ENCODE measurements at regions not wholly inside any gene's neighbourhood (a gene's known extent, or its start where the extent isn't known, plus 50 kb on each side); places are given as distances from the start of the nearest gene placed in this dataset.
"Not testable (repeated sequence)": the region's sequence is repeated elsewhere in the genome, so short reads cannot be mapped to it uniquely, and the experiment has no call there.

DNA sequence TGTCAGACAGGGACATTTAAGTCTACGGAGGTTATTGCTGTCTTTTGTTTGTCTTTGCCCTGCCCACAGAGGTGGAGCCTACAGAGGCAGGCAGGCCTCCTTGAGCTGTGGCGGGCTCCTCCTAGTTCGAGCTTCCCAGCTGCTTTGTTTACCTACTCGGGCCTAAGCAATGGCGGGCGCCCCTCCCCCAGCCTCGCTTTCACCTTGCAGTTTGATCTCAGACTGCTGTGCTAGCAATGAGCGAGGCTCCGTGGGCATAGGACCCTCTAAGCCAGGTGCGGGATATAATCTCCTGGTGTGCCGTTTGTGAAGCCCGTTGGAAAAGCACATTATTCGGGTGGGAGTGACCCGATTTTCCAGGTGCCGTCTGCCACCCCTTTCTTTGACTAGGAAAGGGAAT, 125.0 kb downstream of the PRL start:
- DNase-seq: not testable (repeated sequence)

DNA sequence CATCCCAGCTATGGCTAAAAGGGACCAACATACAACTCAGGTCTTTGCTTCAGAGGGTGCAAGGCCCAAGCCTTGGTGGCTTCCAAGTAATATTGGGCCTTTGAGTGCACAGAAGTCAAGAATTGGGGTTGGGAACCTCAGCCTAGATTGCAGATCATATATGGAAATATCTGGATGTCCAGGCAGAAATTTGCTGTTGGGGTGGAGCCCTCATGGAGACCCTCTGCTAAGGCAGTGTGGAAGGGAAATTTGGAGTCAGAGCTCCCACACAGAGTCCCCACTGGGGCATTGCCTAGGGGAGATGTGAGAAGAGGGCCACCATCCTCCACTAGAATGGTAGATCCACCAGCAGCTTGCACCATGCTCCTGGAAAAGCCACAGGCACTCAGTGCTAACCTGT, 123.5 kb downstream of the PRL start:
- DNase-seq: no peak

DNA sequence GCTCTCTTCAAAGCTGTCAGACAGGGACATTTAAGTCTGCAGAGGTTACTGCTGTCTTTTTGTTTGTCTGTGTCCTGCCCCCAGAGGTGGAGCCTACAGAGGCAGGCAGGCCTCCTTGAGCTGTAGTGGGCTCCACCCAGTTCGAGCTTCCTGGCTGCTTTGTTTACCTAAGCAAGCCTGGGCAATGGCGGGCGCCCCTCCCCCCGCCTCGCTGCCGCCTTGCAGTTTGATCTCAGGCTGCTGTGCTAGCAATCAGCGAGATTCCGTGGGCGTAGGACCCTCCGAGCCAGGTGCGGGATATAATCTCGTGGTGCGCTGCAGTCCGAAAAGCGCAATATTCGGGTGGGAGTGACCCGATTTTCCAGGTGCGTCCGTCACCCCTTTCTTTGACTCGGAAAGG, 116.6 kb downstream of the PRL start:
- DNase-seq: not testable (repeated sequence)

GRCh38 chr6:22184371-22184770, 112.5 kb downstream of the PRL start:
- no peak for DNase-seq

DNA sequence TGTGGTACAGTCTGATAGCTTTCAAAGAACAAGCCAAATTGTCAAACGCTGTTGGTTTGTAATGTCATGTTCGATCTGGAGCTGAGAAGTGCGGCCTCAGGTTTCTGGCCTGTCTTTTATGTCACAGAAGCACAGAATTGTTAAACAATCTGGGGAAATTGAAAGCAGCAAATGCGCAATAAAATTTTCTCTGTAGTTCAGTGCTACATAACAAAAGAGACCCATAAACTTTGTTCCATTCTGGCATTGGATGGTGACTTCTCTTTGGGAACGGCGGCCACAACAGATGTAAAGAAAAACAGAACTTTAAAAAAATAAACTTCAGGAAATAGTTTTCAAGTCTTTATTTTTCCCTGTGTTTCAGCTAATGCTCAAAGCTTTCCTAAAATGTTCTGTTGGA, 106.9 kb downstream of the PRL start:
- no peak for DNase-seq

DNA sequence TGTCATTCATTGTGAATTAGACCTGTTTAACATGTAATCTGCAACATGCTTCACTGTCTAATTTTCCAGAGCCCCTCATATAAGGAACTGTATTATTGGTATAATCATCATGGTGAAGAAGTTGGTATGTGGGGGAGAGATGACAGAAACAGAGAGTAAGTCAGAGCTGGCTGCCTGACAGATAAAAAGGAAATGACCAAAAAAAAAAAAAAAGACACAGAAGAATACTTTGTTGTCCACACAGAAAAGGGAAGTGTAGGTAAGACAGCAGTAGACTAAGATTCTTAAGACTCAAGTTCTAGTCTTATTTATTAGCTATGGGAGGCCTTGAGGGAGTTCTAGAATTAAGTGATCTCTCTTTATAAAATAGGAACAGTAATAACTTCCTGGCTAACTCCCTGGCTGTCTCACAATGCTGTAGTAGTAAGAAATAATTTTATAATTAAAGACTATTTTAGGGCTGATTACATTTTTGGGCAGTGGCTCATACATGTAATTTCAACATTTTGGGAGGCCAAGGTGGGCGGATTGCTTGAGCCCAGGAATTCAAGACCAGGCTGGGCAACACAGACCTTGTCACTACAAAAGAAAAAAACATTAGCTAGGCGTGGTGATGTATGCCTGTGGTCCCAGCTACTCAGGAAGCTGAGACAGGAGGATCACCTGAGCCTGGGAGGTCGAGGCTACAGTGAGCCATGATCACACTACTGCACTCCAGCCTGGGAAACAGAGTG, 102.5 kb downstream of the PRL start:
- no peak for DNase-seq

DNA sequence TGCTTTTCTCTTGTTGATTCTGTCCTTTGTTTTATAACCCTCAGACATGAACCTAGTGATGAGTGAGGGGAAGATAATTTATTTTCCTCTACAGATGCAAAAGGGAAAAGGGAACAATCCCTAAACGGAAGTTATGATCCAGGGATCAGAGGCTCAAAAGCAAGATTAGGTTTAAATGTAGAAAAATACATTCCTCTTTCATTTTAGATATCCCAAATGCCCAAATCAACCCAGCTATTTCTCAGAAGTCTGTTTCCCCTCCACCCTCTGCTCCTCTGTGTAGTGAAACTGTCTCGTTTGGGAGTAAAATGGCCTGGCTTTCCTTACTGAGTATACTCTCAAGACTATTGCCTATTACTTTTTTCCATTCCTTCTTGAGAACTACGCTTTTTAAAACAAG, 97.1 kb downstream of the PRL start:
- no peak for DNase-seq

GRCh38 chr6:22204153-22204552, 92.7 kb downstream of the PRL start:
- no peak for DNase-seq

GRCh38 chr6:22205266-22205665, 91.6 kb downstream of the PRL start:
- no peak for DNase-seq

GRCh38 chr6:22206106-22206505, 90.7 kb downstream of the PRL start:
- DNase-seq: no peak

DNA sequence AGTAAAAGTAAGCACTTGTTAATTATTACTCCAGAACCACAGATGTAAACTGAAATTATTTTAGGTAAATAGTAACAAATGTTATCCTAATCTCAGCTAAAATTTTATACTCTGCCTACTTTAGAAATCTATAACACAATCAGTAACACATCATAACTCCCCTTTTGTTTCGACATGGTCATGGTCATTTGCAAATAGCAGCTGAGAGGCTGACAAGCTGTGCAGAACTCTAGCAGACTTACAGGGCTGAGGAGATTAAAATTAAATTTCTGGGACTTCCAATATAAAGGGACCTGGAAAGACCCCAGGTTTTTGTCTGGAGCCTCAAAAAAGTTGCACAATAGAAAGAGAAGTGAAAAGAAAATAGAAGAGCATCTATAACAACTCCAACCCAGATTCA, 88.8 kb downstream of the PRL start:
- no peak for DNase-seq

DNA sequence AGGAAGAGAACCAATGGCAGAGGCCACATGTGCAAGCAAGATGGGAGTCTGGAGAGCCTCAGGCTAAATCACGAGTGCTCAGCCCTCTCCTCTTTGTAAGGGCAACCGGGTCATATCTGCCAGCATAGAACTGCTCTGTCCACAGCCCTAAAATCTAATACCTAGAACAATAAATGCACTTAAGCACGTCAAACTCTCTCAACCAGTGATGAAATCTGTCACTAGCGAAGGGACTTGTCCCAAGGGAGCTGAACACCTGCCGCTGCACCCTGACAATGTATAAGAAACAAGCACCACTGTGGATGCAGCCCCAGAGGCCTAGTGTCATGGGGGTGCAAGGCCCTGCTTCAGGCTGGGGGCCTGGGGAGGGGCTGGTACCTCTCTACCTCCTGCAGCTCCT, 82.5 kb downstream of the PRL start:
- DNase-seq: no peak

DNA sequence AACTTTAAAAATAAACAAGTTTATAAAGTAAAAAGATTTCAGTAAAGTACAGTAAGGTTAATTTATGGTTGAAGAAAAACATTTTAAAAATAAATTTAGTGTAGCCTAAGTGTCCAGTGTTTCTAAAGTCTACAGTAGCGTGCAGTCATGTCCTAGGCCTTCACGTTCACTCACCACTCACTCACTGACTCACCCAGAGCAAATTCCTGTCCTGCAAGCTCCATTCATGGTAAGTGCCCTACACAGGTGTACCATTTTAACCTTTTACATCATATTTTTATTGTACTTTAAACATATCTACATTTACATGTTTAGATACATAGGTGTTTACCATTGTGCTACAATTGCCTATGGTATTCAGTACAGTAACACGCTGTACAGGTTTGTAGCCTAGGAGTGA, 81.4 kb downstream of the PRL start:
- DNase-seq: not testable (repeated sequence)

- no peak for DNase-seq
Measured at GRCh38 chr6:22218410-22218809, 78.4 kb downstream of the PRL start.

GRCh38 chr6:22219925-22220324, 76.9 kb downstream of the PRL start:
- no peak for DNase-seq

DNA sequence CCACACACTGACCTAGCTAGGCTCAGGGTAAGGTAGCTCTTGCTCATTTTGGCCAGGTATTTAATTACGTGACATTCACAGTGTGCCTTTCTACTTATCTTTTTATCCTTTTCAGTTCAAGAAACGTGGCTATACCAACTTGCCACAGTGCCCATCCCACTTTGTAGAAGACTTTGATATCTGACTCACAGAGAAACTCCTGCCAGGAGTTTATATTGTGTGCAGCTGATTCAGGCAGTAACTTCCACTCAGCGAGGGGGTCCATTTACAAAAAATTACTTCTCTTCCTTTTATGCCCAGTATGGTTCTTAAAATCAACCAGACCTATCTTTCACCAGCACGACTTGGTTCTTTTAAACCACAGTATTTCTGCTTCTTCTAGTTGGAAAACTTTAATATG, 75.6 kb downstream of the PRL start:
- no peak for DNase-seq

DNA sequence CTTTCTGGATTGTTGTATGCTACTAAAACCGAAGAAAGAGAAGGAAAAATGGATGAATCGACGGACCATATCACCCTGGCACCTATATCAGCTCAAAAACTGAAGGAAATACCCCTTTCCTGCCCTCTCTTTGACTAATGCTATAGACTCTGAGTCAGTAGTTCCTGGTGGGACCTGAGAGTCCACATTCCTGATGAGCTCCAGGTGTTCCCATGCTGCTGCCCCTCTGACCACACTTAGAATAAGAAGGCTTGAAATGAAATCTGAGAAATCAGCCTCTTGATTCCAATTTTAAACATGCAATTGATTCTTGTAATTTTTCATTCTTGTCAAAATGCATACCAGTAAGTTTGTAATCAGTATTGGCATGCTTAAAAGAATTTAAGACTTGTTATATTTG, 75.2 kb downstream of the PRL start:
- DNase-seq: no peak

- no peak for DNase-seq
Measured at GRCh38 chr6:22222469-22222868, 74.4 kb downstream of the PRL start.

GRCh38 chr6:22227824-22228610, 68.8 kb downstream of the PRL start:
- DNase-seq: no peak

DNA sequence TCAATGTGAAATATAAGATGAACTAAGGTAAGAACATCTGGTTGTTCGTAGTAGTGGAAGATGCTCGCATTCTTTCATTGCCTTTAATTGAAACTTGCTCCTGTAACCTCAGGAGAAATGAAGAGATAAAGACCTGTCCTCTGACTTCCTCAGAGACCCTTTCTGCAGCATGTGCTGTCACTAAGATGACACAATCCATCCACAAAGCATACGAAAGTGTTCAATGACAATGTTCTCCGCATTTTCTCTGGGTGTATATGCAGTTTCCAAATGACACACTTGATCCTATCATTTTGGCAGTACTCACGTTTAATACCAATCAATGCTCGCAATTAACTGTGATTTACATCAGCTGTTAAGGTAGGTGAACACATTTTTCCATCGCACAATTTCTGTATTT, 65.8 kb downstream of the PRL start:
- DNase-seq: no peak

DNA sequence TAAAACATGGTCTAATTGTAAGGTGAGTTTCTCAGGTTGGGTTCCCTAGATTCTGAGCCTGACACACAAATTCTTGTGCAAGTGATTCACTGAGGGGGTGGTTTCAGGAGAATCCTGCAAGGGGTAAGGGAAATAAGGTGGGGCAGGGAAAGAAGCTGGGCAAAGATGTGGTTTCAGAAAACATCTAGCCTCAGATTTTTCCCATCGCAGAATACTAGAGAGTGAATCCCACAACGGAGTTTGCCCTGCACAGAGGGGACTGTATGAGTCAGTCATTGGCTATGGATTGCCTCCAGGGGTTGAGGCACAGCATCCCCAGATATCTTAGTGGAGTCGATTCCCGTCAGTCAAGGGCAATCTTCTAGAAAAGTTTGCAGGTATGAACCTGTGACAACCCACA, 65.2 kb downstream of the PRL start:
- no peak for DNase-seq

DNA sequence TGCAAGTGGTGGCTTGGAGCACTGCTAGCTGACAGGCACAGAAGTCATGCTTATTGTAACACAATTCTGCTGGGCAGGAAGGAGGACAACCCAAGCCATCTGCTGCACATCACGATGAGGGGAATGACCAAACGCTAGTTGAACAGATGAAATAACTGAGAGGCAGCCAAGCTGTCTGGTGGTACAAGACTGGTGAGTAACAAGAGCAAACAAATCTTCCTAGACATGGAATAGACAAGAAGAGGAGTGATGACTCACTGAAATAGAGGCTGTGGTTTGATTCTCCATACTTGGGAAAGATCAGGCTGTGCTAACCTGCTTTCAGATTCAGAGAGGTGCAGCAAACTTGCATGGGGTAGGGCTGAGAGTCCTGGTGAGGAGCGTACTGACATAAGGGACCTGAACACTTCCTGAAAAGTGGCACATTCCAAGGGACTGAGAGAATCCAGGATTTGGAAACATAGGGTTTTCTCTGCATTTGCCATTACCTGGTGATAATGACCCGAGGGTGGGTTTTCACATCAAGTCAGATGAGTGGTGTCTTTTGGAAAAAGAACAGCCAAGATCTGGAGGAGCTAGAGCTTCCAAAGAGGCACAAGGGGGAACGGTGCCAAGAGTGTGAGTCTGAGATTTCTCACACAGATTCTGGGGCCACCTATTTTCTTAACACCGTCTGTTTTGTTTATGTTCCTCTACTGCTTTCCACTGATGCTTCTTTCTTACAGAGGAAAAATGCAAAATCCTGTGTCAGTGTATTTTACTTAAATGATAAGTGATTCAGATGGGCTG, 60.0 kb downstream of the PRL start:
- no peak for DNase-seq

Measured in stimulated activated CD4-positive, alpha-beta T cell treated with anti-CD3 and anti-CD28 coated beads, Interleukin-2, amount 100 ng/mL, for 48 hours (primary cell).